GM23248 (cell line): ENCODE measurements at regions not wholly inside any gene's neighbourhood (a gene's known extent, or its start where the extent isn't known, plus 50 kb on each side); places are given as distances from the start of the nearest gene placed in this dataset.

Source experiments
- DNase-seq: peaks from one replicate; pipeline ENCODE4 v3.0.0-alpha.2; 2015
- H2AFZ ChIP-seq: fragments of 200-600 bp; sonication (generic); 2 replicates; pipeline ENCODE4 v1.6.1; 2016; ENCODE audit warnings: antibody characterized with exemption
- H3F3A ChIP-seq: fragments of 200-600 bp; sonication (generic); 2 replicates; pipeline ENCODE4 v1.6.1; 2016; ENCODE audit warnings: mild to moderate bottlenecking, antibody characterized with exemption, mixed run types; ENCODE audit not compliant: insufficient read depth
- H3K27ac ChIP-seq: fragments of 200-600 bp; sonication (generic); 2 replicates; pipeline ENCODE4 v1.5.1; 2016; ENCODE audit warnings: mild to moderate bottlenecking
- H3K27me3 ChIP-seq: fragments of 200-600 bp; sonication (generic); replicated peaks from 2 replicates; pipeline ENCODE4 v1.6.1; 2016; ENCODE audit warnings: mild to moderate bottlenecking; ENCODE audit not compliant: insufficient read depth
- H3K36me3 ChIP-seq: fragments of 200-600 bp; sonication (generic); 2 replicates; pipeline ENCODE4 v1.6.1; 2016; ENCODE audit warnings: low read depth, mild to moderate bottlenecking
- H3K4me1 ChIP-seq: fragments of 200-600 bp; sonication (generic); 2 replicates; pipeline ENCODE4 v1.6.1; 2016; ENCODE audit warnings: mild to moderate bottlenecking; ENCODE audit not compliant: insufficient read depth
- H3K4me2 ChIP-seq: fragments of 200-600 bp; sonication (generic); one replicate; pipeline ENCODE4 v1.6.1; 2016; ENCODE audit warnings: mild to moderate bottlenecking; ENCODE audit not compliant: unreplicated experiment
- H3K4me3 ChIP-seq: fragments of 200-600 bp; sonication (generic); 2 replicates; pipeline ENCODE4 v1.5.1; 2016; ENCODE audit warnings: mild to moderate bottlenecking
- H3K79me2 ChIP-seq: fragments of 200-600 bp; sonication (generic); 2 replicates; pipeline ENCODE4 v1.6.1; 2016; ENCODE audit warnings: mild to moderate bottlenecking; ENCODE audit not compliant: insufficient read depth
- H3K9ac ChIP-seq: fragments of 200-600 bp; sonication (generic); 2 replicates; pipeline ENCODE4 v1.6.1; 2016; ENCODE audit warnings: mild to moderate bottlenecking
- H3K9me2 ChIP-seq: fragments of 200-600 bp; sonication (generic); 2 replicates; pipeline ENCODE4 v1.6.1; 2016; ENCODE audit warnings: mixed run types, mild to moderate bottlenecking, moderate library complexity; ENCODE audit not compliant: insufficient read depth
- H3K9me3 ChIP-seq: fragments of 200-600 bp; sonication (generic); one replicate; pipeline ENCODE4 v1.6.1; 2017; ENCODE audit warnings: low read depth
- H4K20me1 ChIP-seq: fragments of 200-600 bp; sonication (generic); 2 replicates; pipeline ENCODE4 v1.6.0; 2016; ENCODE audit not compliant: insufficient read depth
- EZH2 ChIP-seq: fragments of 200-600 bp; sonication (generic); IDR thresholded peaks from 2 replicates; pipeline ENCODE4 v1.6.1; 2018; ENCODE audit warnings: antibody characterized with exemption, mild to moderate bottlenecking; ENCODE audit not compliant: insufficient read depth, poor library complexity, severe bottlenecking
- EZH2phosphoT487 ChIP-seq: fragments of 200-600 bp; sonication (generic); IDR thresholded peaks from 2 replicates; pipeline ENCODE4 v1.6.1; 2018; ENCODE audit warnings: antibody characterized with exemption, moderate library complexity, mild to moderate bottlenecking, low read depth; ENCODE audit not compliant: insufficient read depth
- WGBS, 2 experiments: methylation state at CpG; one replicate each; pipeline ENCODE4 v1.1.6; 2015 to 2017; ENCODE audit warnings: low lambda C conversion rate in 2 of 2, low coverage in 1 of 2; ENCODE audit errors: missing lambda C conversion rate in 2 of 2; 5-methylcytosine and 5-hydroxymethylcytosine counted together
- in situ Hi-C: fragments of 300-500 bp; cut with MboI; formaldehyde crosslinking; loops from 2 replicates; pipeline ENCODE4 v1.15.0; 2020

DNA sequence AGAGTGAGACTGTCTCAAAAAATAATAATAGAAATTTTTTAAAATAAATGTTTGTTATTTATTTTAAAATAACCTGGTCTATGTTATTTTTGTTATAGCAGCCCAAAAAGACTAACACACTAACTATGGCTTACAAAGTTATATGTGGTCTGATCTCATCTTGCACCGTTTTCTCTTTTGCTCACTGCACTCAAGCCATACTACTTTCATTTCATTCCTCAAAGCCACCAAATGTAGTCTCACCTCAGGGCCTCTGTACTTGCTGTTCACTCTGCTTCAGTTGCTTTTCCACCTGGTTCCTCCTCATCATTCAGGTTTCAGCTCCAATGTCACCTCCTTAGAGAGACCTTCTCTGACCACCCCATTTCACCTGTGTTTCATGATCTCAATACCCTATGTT is 55.2 kb upstream of the MDM1 start:
- TF ChIP-seq EZH2 (no peak), EZH2phosphoT487 (no peak)
- WGBS, 2 experiments, result 70 to 86% methylated on average over 1 of the region's 1 CpG
- no peak overlapping the region for H3K27ac ChIP-seq
- no peaks in the 10 kb centered on the region for H3K36me3 ChIP-seq
- H2AFZ ChIP-seq, result no peak overlapping the region
- no peak for DNase-seq
- H3K79me2 ChIP-seq, result no peaks in the 10 kb centered on the region
- H3K4me3 ChIP-seq, result no peak overlapping the region
- H3K4me1 ChIP-seq, result no peaks in the 10 kb centered on the region
- in situ Hi-C loops, result no loop called here
- no peak overlapping the region for H3K9ac ChIP-seq
- no peaks in the 10 kb centered on the region for H4K20me1 ChIP-seq
- no peak overlapping the region for H3K4me2 ChIP-seq
- no peaks in the 10 kb centered on the region for H3K27me3 ChIP-seq
- no peaks in the 10 kb centered on the region for H3F3A ChIP-seq
- H3K9me3 ChIP-seq, result no peaks in the 10 kb centered on the region
- no peaks in the 10 kb centered on the region for H3K9me2 ChIP-seq

GRCh38 chr12:68389305-68389704 is 57.1 kb upstream of the MDM1 start:
- no peaks in the 10 kb centered on the region for H3K79me2 ChIP-seq
- no peak overlapping the region for H3K9ac ChIP-seq
- H3K27ac ChIP-seq, result no peak overlapping the region
- DNase-seq, result no peak
- H3K9me3 ChIP-seq, result no peaks in the 10 kb centered on the region
- no peak overlapping the region for H2AFZ ChIP-seq
- H3K36me3 ChIP-seq, result no peaks in the 10 kb centered on the region
- no peaks in the 10 kb centered on the region for H3F3A ChIP-seq
- no peaks in the 10 kb centered on the region for H3K27me3 ChIP-seq
- H4K20me1 ChIP-seq, result no peaks in the 10 kb centered on the region
- no peak overlapping the region for H3K4me2 ChIP-seq
- in situ Hi-C loops, result no loop called here
- no peaks in the 10 kb centered on the region for H3K4me1 ChIP-seq
- H3K9me2 ChIP-seq, result no peaks in the 10 kb centered on the region
- no peak for TF ChIP-seq EZH2
- TF ChIP-seq EZH2phosphoT487, result no peak
- no peak overlapping the region for H3K4me3 ChIP-seq
- 46 to 68% methylated on average over 1 of the region's 1 CpG for WGBS, 2 experiments

DNA sequence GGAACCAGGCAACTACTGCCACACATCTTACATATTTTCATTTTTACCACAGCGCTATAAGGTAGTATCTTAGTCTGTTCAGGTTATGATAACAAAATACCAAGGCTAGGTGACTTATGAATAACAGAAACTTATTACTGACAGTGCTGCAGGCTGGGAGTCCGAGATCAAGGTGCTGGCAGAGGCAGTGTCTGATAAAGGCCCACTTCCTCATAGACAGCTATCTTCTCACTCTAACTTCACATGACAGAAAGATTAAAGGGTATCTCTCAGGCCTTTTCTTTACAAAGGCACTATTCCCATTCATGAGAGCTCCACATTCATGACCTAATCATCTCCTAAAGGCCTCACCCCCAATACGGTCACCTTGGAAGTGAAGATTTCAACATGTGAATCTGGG is 59.8 kb upstream of the MDM1 start:
- Histone ChIP-seq H3K9me2 (no peaks in the 10 kb centered on the region), H3K36me3 (no peaks in the 10 kb centered on the region), H3K9me3 (no peaks in the 10 kb centered on the region), H4K20me1 (no peaks in the 10 kb centered on the region), H3K4me2 (no peak overlapping the region), H3K79me2 (no peaks in the 10 kb centered on the region), H3K4me1 (no peaks in the 10 kb centered on the region), H3F3A (no peaks in the 10 kb centered on the region), H3K4me3 (no peak overlapping the region), H3K27me3 (no peaks in the 10 kb centered on the region), H3K9ac (no peak overlapping the region), H2AFZ (no peak overlapping the region), H3K27ac (no peak overlapping the region)
- no peak for DNase-seq
- TF ChIP-seq EZH2phosphoT487 (no peak), EZH2 (no peak)
- 81 to 92% methylated on average over 3 of the region's 3 CpGs for WGBS, 2 experiments
- in situ Hi-C loops, result no loop called here

DNA sequence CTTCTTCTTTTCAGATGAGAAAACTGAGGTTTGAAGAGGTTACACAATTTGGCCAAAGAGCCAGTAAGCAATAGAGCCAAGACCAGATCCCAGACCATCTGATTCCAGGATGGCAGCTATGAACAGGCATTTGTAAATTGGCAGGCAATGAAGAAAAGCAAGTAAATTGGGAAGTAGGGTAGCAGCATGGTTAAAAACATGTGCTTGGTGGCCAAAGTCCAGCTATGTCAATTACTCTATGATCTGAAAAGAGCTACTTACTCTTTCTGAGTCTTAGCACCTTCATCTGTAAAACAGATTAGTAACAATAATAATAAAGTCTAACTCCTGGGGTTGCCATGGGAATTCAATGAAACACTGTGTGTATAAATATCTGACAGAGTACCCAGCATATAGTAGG is 60.2 kb upstream of the MDM1 start:
- TF ChIP-seq EZH2 (no peak), EZH2phosphoT487 (no peak)
- no peak for DNase-seq
- no peaks in the 10 kb centered on the region for H3K4me1 ChIP-seq
- H3K79me2 ChIP-seq, result no peaks in the 10 kb centered on the region
- H3K27ac ChIP-seq, result no peak overlapping the region
- H4K20me1 ChIP-seq, result no peaks in the 10 kb centered on the region
- no peaks in the 10 kb centered on the region for H3K9me2 ChIP-seq
- no peaks in the 10 kb centered on the region for H3K9me3 ChIP-seq
- H3K4me2 ChIP-seq, result no peak overlapping the region
- H3K27me3 ChIP-seq, result no peaks in the 10 kb centered on the region
- in situ Hi-C loops, result no loop called here
- H3K9ac ChIP-seq, result no peak overlapping the region
- H2AFZ ChIP-seq, result no peak overlapping the region
- no peak overlapping the region for H3K4me3 ChIP-seq
- H3K36me3 ChIP-seq, result no peaks in the 10 kb centered on the region
- no peaks in the 10 kb centered on the region for H3F3A ChIP-seq

DNA sequence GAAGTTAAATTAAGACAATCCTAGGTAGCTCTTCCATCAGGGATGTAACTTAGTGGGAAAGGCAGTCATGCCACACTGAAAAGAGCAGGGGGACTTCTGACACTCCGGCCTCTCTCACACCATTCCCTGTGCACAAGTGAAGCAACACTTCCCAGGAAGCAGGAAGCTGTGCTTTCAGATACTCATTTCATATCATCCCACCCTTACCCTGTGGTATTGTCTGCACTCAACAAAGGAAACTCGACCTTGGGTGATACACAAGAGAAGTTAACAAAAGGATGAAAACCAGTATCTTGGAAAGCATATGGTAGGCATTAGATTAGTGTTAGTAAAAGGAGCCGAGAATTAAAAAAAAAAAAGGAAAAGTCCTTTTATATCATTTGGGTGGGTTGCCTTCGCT is 61.3 kb upstream of the MDM1 start:
- Histone ChIP-seq H3K27ac (no peak overlapping the region), H3K4me3 (no peak overlapping the region), H3K9ac (no peak overlapping the region), H3K4me2 (no peak overlapping the region), H4K20me1 (no peaks in the 10 kb centered on the region), H3K27me3 (no peaks in the 10 kb centered on the region), H3K9me2 (no peaks in the 10 kb centered on the region), H3F3A (no peaks in the 10 kb centered on the region), H3K4me1 (no peaks in the 10 kb centered on the region), H2AFZ (no peak overlapping the region), H3K9me3 (no peaks in the 10 kb centered on the region), H3K36me3 (no peaks in the 10 kb centered on the region), H3K79me2 (no peaks in the 10 kb centered on the region)
- in situ Hi-C loops, result no loop called here
- WGBS, 2 experiments, result 59 to 68% methylated on average over 4 of the region's 4 CpGs
- TF ChIP-seq EZH2phosphoT487 (no peak), EZH2 (no peak)
- no peak for DNase-seq
